WTC11 (cell line): ENCODE measurements at regions not wholly inside any gene's neighbourhood (a gene's known extent, or its start where the extent isn't known, plus 50 kb on each side); places are given as distances from the start of the nearest gene placed in this dataset.

ENCODE experiments used
- ATAC-seq: fragments of 200-7000 bp; cut with Tn5 transposase; 2 replicates; pipeline ENCODE4 v1.10.0; 2021; ENCODE audit warnings: mild to moderate bottlenecking, moderate library complexity
- CTCF ChIA-PET: fragments of 300-600 bp; sonication (Branson Sonifier 250); formaldehyde crosslinking; loops from one replicate; lab custom pipeline; 2021; ENCODE audit warnings: antibody characterized with exemption; lab: Charles Lee
- POLR2A ChIA-PET: fragments of 350-600 bp; sonication (Branson Sonifier 250); formaldehyde crosslinking; loops from one replicate; lab custom pipeline; 2021; ENCODE audit warnings: antibody characterized with exemption; lab: Charles Lee
- DNase-seq: peaks from one replicate; pipeline ENCODE4 v3.0.0; 2021; ENCODE audit warnings: low spot score
- H3K27ac Mint-ChIP-seq: 2 replicates; pipeline ENCODE4 v1.8.0; 2021; ENCODE audit warnings: mixed read lengths
- H3K27me3 Mint-ChIP-seq: 2 replicates; pipeline ENCODE4 v1.8.0; 2021; ENCODE audit warnings: low read depth, mild to moderate bottlenecking, moderate library complexity, mixed read lengths
- H3K36me3 Mint-ChIP-seq: 2 replicates; pipeline ENCODE4 v1.8.0; 2021; ENCODE audit warnings: mixed read lengths
- H3K4me1 Mint-ChIP-seq: 2 replicates; pipeline ENCODE4 v1.8.0; 2022; ENCODE audit warnings: mixed read lengths
- H3K4me3 Mint-ChIP-seq: 2 replicates; pipeline ENCODE4 v1.8.0; 2021; ENCODE audit warnings: mild to moderate bottlenecking, moderate library complexity, mixed read lengths
- H3K9me3 Mint-ChIP-seq: 2 replicates; pipeline ENCODE4 v1.8.0; 2021; ENCODE audit warnings: mixed read lengths
- CDX4 ChIP-seq: fragments of 250-450 bp; sonication (Bioruptor Pico); IDR thresholded peaks from 2 replicates; pipeline ENCODE4 v1.9.0; 2021; ENCODE audit warnings: moderate library complexity, mild to moderate bottlenecking, inconsistent platforms, borderline replicate concordance
- ELF4 ChIP-seq: sonication (generic); formaldehyde crosslinking; IDR thresholded peaks from 2 replicates; pipeline ENCODE4 v1.8.1; 2022; ENCODE audit warnings: low read depth, mild to moderate bottlenecking, moderate library complexity, missing genetic modification reagents
- EMX1 ChIP-seq: fragments of 250-450 bp; sonication (Bioruptor Pico); IDR thresholded peaks from 2 replicates; pipeline ENCODE4 v1.8.0; 2021; ENCODE audit warnings: mild to moderate bottlenecking
- ETV6 ChIP-seq: sonication (generic); formaldehyde crosslinking; IDR thresholded peaks from 2 replicates; pipeline ENCODE4 v1.8.1; 2022; ENCODE audit warnings: mild to moderate bottlenecking, missing genetic modification reagents
- GTF2I ChIP-seq: fragments of 250-450 bp; sonication (Bioruptor Pico); conservative IDR thresholded peaks from 2 replicates; pipeline ENCODE4 v1.4.0; 2021; ENCODE audit warnings: mild to moderate bottlenecking
- HMGXB4 ChIP-seq: sonication (generic); formaldehyde crosslinking; IDR thresholded peaks from 2 replicates; pipeline ENCODE4 v1.8.1; 2023; ENCODE audit warnings: mild to moderate bottlenecking, moderate library complexity, missing genetic modification reagents
- NR1H2 ChIP-seq: sonication (generic); formaldehyde crosslinking; IDR thresholded peaks from 2 replicates; pipeline ENCODE4 v1.9.0; 2021; ENCODE audit warnings: mild to moderate bottlenecking, moderate library complexity, missing genetic modification reagents
- NR2C2 ChIP-seq: sonication (generic); formaldehyde crosslinking; IDR thresholded peaks from 2 replicates; pipeline ENCODE4 v1.8.0; 2022; ENCODE audit warnings: mild to moderate bottlenecking, missing genetic modification reagents
- NR3C1 ChIP-seq: sonication (generic); formaldehyde crosslinking; conservative IDR thresholded peaks from 2 replicates; pipeline ENCODE4 v1.8.1; 2023; ENCODE audit warnings: low read depth, mild to moderate bottlenecking, missing genetic modification reagents
- PRRX2 ChIP-seq: fragments of 250-450 bp; sonication (Bioruptor Pico); IDR thresholded peaks from 2 replicates; pipeline ENCODE4 v1.8.0; 2021; ENCODE audit warnings: mild to moderate bottlenecking
- SMAD3 ChIP-seq: sonication (generic); formaldehyde crosslinking; IDR thresholded peaks from 2 replicates; pipeline ENCODE4 v1.8.0; 2022; ENCODE audit warnings: missing genetic modification reagents, mild to moderate bottlenecking, borderline replicate concordance
- ZNF138 ChIP-seq: sonication (generic); formaldehyde crosslinking; conservative IDR thresholded peaks from 2 replicates; pipeline ENCODE4 v1.8.1; 2022; ENCODE audit warnings: mild to moderate bottlenecking, moderate library complexity, missing genetic modification reagents
- ZNF532 ChIP-seq: fragments of 250-450 bp; sonication (Bioruptor Pico); IDR thresholded peaks from 2 replicates; pipeline ENCODE4 v1.9.0; 2021; ENCODE audit warnings: mild to moderate bottlenecking, borderline replicate concordance
- ZNF671 ChIP-seq: fragments of 250-450 bp; sonication (Bioruptor Pico); IDR thresholded peaks from 2 replicates; pipeline ENCODE4 v1.8.0; 2021; ENCODE audit warnings: mild to moderate bottlenecking
- TF ChIP-seq, protein P1 (sequence below): sonication (generic); formaldehyde crosslinking; IDR thresholded peaks from 2 replicates; pipeline ENCODE4 v1.8.1; 2023; ENCODE audit warnings: mild to moderate bottlenecking, missing genetic modification reagents
- TF ChIP-seq, protein P2 (sequence below): sonication (generic); formaldehyde crosslinking; conservative IDR thresholded peaks from 2 replicates; pipeline ENCODE4 v1.8.1; 2022; ENCODE audit warnings: mild to moderate bottlenecking, missing genetic modification reagents
- TF ChIP-seq, protein P3 (sequence below): sonication (generic); formaldehyde crosslinking; IDR thresholded peaks from 2 replicates; pipeline ENCODE4 v1.8.0; 2022; ENCODE audit warnings: mild to moderate bottlenecking, missing genetic modification reagents
- TF ChIP-seq, protein P4 (sequence below): sonication (generic); formaldehyde crosslinking; IDR thresholded peaks from 2 replicates; pipeline ENCODE4 v1.8.1; 2023; ENCODE audit warnings: mild to moderate bottlenecking, missing genetic modification reagents, moderate library complexity

DNA sequence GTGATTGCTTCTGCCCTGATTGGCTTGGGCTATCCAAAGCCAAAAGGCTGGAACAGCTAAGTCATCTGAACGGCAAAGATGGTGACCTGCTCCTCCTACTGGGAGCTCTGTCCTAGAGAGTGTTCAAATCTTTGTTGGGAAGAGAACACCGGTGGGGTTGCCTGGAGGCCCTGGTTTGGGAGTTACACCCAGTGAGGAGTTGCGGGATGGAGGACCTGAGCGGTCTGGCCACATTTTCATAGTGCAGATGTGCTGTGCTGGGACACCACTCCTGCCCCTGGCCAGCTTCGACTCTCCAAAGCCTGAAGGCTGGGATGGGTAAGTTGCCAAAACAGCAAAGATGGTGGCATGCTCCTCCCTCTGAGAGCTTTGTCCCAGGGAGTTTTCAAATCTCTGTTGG is 795.4 kb downstream of the TRHDE start:
- Mint-ChIP-seq H3K27ac (no peak overlapping the region), H3K27me3 (no peaks in the 10 kb centered on the region), H3K4me3 (no peak overlapping the region), H3K9me3 (peaks cover 41% of the 10 kb centered on the region), H3K36me3 (peaks cover 9% of the 10 kb centered on the region), H3K4me1 (peaks cover 7% of the 10 kb centered on the region)
- POLR2A ChIA-PET: no interaction called here
- CTCF ChIA-PET: no interaction called here
- DNase-seq: no peak
- TF ChIP-seq CDX4 (CRISPR knock-in tag) (no peak), NR1H2 (no peak), SMAD3 (CRISPR knock-in tag) (no peak), ELF4 (CRISPR knock-in tag) (no peak), EMX1 (CRISPR knock-in tag) (no peak), HMGXB4 (CRISPR knock-in tag) (no peak), ZNF138 (CRISPR knock-in tag) (no peak)
- TF ChIP-seq, protein P1, sequence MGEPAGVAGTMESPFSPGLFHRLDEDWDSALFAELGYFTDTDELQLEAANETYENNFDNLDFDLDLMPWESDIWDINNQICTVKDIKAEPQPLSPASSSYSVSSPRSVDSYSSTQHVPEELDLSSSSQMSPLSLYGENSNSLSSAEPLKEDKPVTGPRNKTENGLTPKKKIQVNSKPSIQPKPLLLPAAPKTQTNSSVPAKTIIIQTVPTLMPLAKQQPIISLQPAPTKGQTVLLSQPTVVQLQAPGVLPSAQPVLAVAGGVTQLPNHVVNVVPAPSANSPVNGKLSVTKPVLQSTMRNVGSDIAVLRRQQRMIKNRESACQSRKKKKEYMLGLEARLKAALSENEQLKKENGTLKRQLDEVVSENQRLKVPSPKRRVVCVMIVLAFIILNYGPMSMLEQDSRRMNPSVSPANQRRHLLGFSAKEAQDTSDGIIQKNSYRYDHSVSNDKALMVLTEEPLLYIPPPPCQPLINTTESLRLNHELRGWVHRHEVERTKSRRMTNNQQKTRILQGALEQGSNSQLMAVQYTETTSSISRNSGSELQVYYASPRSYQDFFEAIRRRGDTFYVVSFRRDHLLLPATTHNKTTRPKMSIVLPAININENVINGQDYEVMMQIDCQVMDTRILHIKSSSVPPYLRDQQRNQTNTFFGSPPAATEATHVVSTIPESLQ (CRISPR knock-in tag): no peak
- TF ChIP-seq, protein P2, sequence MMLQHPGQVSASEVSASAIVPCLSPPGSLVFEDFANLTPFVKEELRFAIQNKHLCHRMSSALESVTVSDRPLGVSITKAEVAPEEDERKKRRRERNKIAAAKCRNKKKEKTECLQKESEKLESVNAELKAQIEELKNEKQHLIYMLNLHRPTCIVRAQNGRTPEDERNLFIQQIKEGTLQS (CRISPR knock-in tag): no peak
- ATAC-seq: no peak

DNA sequence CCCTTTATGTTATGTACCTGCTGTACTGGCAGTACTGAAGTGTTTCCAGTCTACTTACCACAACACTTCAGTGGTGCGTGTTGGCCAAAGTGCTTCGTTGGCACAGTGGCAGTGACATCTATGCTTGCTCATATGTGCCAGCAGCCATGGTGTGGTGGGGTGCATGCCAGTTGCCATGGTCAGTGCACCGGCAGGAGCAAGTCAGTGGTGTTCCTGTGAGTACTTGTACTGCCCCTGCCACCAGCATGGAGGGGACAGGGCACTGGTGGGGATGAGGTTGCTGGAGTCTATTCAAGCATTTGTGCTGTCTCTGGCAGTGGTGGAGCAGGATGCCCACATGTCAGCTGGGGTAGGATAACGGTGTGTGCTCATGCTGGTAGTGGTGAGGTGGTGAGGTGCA is 800.0 kb downstream of the TRHDE start:
- Mint-ChIP-seq H3K27me3 (no peaks in the 10 kb centered on the region), H3K27ac (no peak overlapping the region), H3K4me1 (no peaks in the 10 kb centered on the region), H3K4me3 (no peak overlapping the region)
- ChIA-PET POLR2A (no interaction called here), CTCF (no interaction called here)
- no peak for TF ChIP-seq HMGXB4 (CRISPR knock-in tag)
- TF ChIP-seq NR2C2 (CRISPR knock-in tag): no peak
- TF ChIP-seq, protein P3, sequence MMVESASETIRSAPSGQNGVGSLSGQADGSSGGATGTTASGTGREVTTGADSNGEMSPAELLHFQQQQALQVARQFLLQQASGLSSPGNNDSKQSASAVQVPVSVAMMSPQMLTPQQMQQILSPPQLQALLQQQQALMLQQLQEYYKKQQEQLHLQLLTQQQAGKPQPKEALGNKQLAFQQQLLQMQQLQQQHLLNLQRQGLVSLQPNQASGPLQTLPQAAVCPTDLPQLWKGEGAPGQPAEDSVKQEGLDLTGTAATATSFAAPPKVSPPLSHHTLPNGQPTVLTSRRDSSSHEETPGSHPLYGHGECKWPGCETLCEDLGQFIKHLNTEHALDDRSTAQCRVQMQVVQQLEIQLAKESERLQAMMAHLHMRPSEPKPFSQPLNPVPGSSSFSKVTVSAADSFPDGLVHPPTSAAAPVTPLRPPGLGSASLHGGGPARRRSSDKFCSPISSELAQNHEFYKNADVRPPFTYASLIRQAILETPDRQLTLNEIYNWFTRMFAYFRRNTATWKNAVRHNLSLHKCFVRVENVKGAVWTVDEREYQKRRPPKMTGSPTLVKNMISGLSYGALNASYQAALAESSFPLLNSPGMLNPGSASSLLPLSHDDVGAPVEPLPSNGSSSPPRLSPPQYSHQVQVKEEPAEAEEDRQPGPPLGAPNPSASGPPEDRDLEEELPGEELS (CRISPR knock-in tag): no peak
- no peak for TF ChIP-seq NR3C1
- TF ChIP-seq ZNF671 (CRISPR knock-in tag): no peak
- TF ChIP-seq ZNF532 (CRISPR knock-in tag): no peak
- TF ChIP-seq ELF4 (CRISPR knock-in tag): no peak
- TF ChIP-seq ETV6 (CRISPR knock-in tag): no peak
- TF ChIP-seq, protein P4, sequence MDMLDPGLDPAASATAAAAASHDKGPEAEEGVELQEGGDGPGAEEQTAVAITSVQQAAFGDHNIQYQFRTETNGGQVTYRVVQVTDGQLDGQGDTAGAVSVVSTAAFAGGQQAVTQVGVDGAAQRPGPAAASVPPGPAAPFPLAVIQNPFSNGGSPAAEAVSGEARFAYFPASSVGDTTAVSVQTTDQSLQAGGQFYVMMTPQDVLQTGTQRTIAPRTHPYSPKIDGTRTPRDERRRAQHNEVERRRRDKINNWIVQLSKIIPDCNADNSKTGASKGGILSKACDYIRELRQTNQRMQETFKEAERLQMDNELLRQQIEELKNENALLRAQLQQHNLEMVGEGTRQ (CRISPR knock-in tag): no peak
- TF ChIP-seq GTF2I (CRISPR knock-in tag): no peak
- no peak for TF ChIP-seq PRRX2
- TF ChIP-seq, all 79 proteins: peak for 0
- no peak for ATAC-seq
- Mint-ChIP-seq H3K9me3 (peaks cover 50% of the 10 kb centered on the region), H3K36me3 (peaks cover 14% of the 10 kb centered on the region)
- no peak for DNase-seq
